C4-2B (cell line): ENCODE measurements at regions not wholly inside any gene's neighbourhood (a gene's known extent, or its start where the extent isn't known, plus 50 kb on each side); places are given as distances from the start of the nearest gene placed in this dataset.

Experiments used
- CTCF ChIP-seq: fragments of 450-650 bp; conservative IDR thresholded peaks from 2 replicates; pipeline ENCODE4 v1.5.1; 2017; ENCODE audit warnings: mild to moderate bottlenecking
- ZFX ChIP-seq: fragments of 450-650 bp; IDR thresholded peaks from 2 replicates; pipeline ENCODE4 v1.6.1; 2017

DNA sequence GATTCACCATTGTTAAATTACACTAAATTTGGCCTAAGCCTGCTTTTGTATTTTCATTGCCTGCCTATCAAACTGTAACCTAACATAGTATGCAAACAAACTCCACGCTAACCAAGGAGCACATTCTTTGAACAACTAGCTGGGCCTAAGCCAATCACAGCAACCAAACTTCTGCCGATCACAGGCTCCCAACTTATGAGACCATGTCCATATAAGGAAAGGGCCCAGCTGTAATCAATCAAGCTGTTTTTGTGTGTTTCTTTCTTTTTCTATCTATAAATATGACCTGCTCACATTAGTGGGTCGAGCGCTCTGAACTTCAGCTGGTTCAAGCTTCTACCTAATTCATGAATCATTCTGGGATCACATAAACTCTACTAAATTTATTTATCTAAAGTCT is 473.6 kb downstream of the SI start:
- TF ChIP-seq CTCF (no peak), ZFX (no peak)
